IMR-90 (cell line): ENCODE measurements at regions not wholly inside any gene's neighbourhood (a gene's known extent, or its start where the extent isn't known, plus 50 kb on each side); places are given as distances from the start of the nearest gene placed in this dataset.
"Not testable (repeated sequence)": the region's sequence is repeated elsewhere in the genome, so short reads cannot be mapped to it uniquely, and the experiment has no call there.

Experiments used
- ATAC-seq: fragments of 200-7000 bp; cut with Tn5 transposase; 2 replicates; pipeline ENCODE4 v1.9.1; 2020; ENCODE audit warnings: low read depth, mild to moderate bottlenecking, moderate library complexity
- BruUV-seq: library from RNA; stranded (reverse); fragments of 400-500 nt; replicated peaks from 2 replicates; lab custom pipeline; 2021; lab: Mats Ljungman, UMichigan
- CTCF ChIA-PET: fragments of 300-600 bp; formaldehyde crosslinking; extraction: SDS; loops from one replicate; lab custom pipeline; 2021; ENCODE audit warnings: antibody characterized with exemption; lab: Yijun Ruan, JAX
- POLR2A ChIA-PET: fragments of 300-600 bp; sonication (Branson Sonifier 250); formaldehyde crosslinking; loops from one replicate; lab custom pipeline; 2022; ENCODE audit warnings: antibody characterized with exemption; ENCODE audit not compliant: unreplicated experiment; lab: Charles Lee
- DNase-seq: peaks from one replicate; pipeline ENCODE4 v3.0.0; 2013
- H2AFZ ChIP-seq: replicated peaks from 2 replicates; pipeline ENCODE3; 2013; ENCODE audit warnings: low read length, mild to moderate bottlenecking; ENCODE audit not compliant: poor library complexity
- H2AK5ac ChIP-seq: 2 replicates; pipeline ENCODE4 v1.6.1; 2013; ENCODE audit warnings: low read depth, low read length, inconsistent platforms
- H2AK9ac ChIP-seq: replicated peaks from 2 replicates; pipeline ENCODE3; 2013; ENCODE audit warnings: mild to moderate bottlenecking, low read depth, low read length, moderate library complexity; ENCODE audit not compliant: poor library complexity
- H2BK120ac ChIP-seq: 2 replicates; pipeline ENCODE4 v1.6.1; 2013; ENCODE audit warnings: low read depth, low read length, inconsistent platforms
- H2BK15ac ChIP-seq: 3 replicates; pipeline ENCODE4 v1.6.1; 2013; ENCODE audit warnings: low read depth, low read length, inconsistent platforms
- H2BK20ac ChIP-seq: 2 replicates; pipeline ENCODE4 v1.6.1; 2013; ENCODE audit warnings: low read depth, mild to moderate bottlenecking, inconsistent platforms, low read length, moderate library complexity
- H2BK5ac ChIP-seq: 2 replicates; pipeline ENCODE4 v1.6.1; 2013; ENCODE audit warnings: mild to moderate bottlenecking, low read depth, low read length, inconsistent platforms; ENCODE audit not compliant: poor library complexity, severe bottlenecking
- H3K14ac ChIP-seq: replicated peaks from 2 replicates; pipeline ENCODE4 v1.6.1; 2013; ENCODE audit warnings: low read depth, low read length, inconsistent platforms
- H3K18ac ChIP-seq: 2 replicates; pipeline ENCODE4 v1.6.1; 2013; ENCODE audit warnings: low read depth, low read length, control low read depth
- H3K23ac ChIP-seq: 2 replicates; pipeline ENCODE4 v1.6.1; 2013; ENCODE audit warnings: low read depth, low read length, inconsistent platforms
- H3K27ac ChIP-seq: 2 replicates; pipeline ENCODE4 v1.5.1; 2013; ENCODE audit warnings: mild to moderate bottlenecking, control low read depth, low read length; ENCODE audit not compliant: insufficient read depth
- H3K27me3 ChIP-seq: 2 replicates; pipeline ENCODE4 v1.6.1; 2013; ENCODE audit warnings: low read length; ENCODE audit not compliant: control insufficient read depth, insufficient read depth
- H3K36me3 ChIP-seq: 2 replicates; pipeline ENCODE4 v1.6.1; 2013; ENCODE audit warnings: low read length, mixed read lengths; ENCODE audit not compliant: control insufficient read depth, insufficient read depth
- H3K4ac ChIP-seq: 2 replicates; pipeline ENCODE4 v1.6.1; 2013; ENCODE audit warnings: low read depth, low read length, inconsistent platforms
- H3K4me1 ChIP-seq: 2 replicates; pipeline ENCODE4 v1.6.1; 2013; ENCODE audit warnings: low read length, mixed read lengths; ENCODE audit not compliant: control insufficient read depth, insufficient read depth
- H3K4me2 ChIP-seq: 2 replicates; pipeline ENCODE4 v1.6.1; 2013; ENCODE audit warnings: low read depth, mild to moderate bottlenecking, control low read depth, low read length, moderate library complexity
- H3K4me3 ChIP-seq: 2 replicates; pipeline ENCODE4 v1.5.1; 2013; ENCODE audit warnings: low read depth, mild to moderate bottlenecking, control low read depth, low read length, moderate library complexity; ENCODE audit not compliant: insufficient read depth
- H3K56ac ChIP-seq: 2 replicates; pipeline ENCODE4 v1.6.1; 2013; ENCODE audit warnings: low read length, inconsistent platforms; ENCODE audit not compliant: insufficient read depth; ENCODE audit errors: extremely low read depth
- H3K79me1 ChIP-seq, 2 experiments: 2 replicates each; pipeline ENCODE4 v1.6.1; 2013; ENCODE audit warnings: low read length in 2 of 2, inconsistent platforms in 1 of 2, low read depth in 1 of 2
- H3K9ac ChIP-seq: 2 replicates; pipeline ENCODE4 v1.6.1; 2013; ENCODE audit warnings: low read depth, low read length, control low read depth
- H3K9me1 ChIP-seq: 2 replicates; pipeline ENCODE4 v1.6.1; 2013; ENCODE audit warnings: low read length, inconsistent platforms; ENCODE audit not compliant: insufficient read depth
- H3K9me3 ChIP-seq: 2 replicates; pipeline ENCODE4 v1.6.1; 2013; ENCODE audit warnings: low read length; ENCODE audit not compliant: control insufficient read depth, insufficient read depth
- H4K20me1 ChIP-seq: 2 replicates; pipeline ENCODE4 v1.6.1; 2013; ENCODE audit warnings: low read length, inconsistent platforms; ENCODE audit not compliant: insufficient read depth
- H4K5ac ChIP-seq: 2 replicates; pipeline ENCODE4 v1.6.1; 2013; ENCODE audit warnings: mild to moderate bottlenecking, low read depth, low read length, control low read depth
- H4K8ac ChIP-seq, 2 experiments: 2 replicates each; pipeline ENCODE4 v1.6.1; 2013; ENCODE audit warnings: low read depth in 2 of 2, low read length in 2 of 2, control low read depth in 1 of 2, inconsistent platforms in 1 of 2
- H4K91ac ChIP-seq: 2 replicates; pipeline ENCODE4 v1.6.1; 2013; ENCODE audit warnings: low read depth, low read length, inconsistent platforms; ENCODE audit not compliant: insufficient read depth
- WGBS, 2 experiments: methylation state at CpG; one replicate each; pipeline versions ENCODE4 v1.1.5 to v1.1.7; 2013; ENCODE audit warnings: missing lambda C conversion rate in 2 of 2; ENCODE audit not compliant: insufficient read length in 1 of 2; ENCODE audit errors: extremely low coverage in 2 of 2; 5-methylcytosine and 5-hydroxymethylcytosine counted together
- dilution Hi-C: fragments of 300-500 bp; cut with HindIII; formaldehyde crosslinking; loops from one replicate; pipeline ENCODE4 v1.14.3; 2018; ENCODE audit warnings: low sequenced_read_pairs; ENCODE audit not compliant: unreplicated experiment
- in situ Hi-C: fragments of 300-500 bp; cut with MboI; formaldehyde crosslinking; loops from 3 replicates; pipeline ENCODE4 v1.14.3; 2019; ENCODE audit warnings: low sequenced_read_pairs, inconsistent platforms, mixed read lengths
- intact Hi-C: fragments of 100-400 bp; cut with micrococcal nuclease; formaldehyde crosslinking; loops from 2 replicates; pipeline ENCODE4 v1.10.0; 2022

GRCh38 chr5:100013305-100013704 lies 521.9 kb upstream of the FAM174A start:
- H4K91ac ChIP-seq, H3K79me1 ChIP-seq, intact Hi-C loops, H3K4me1 ChIP-seq, H2BK15ac ChIP-seq, H3K56ac ChIP-seq, H3K27me3 ChIP-seq, H3K4me2 ChIP-seq, DNase-seq, H3K14ac ChIP-seq, H4K5ac ChIP-seq, dilution Hi-C loops, H3K9ac ChIP-seq, H4K20me1 ChIP-seq, H4K8ac ChIP-seq, H2BK20ac ChIP-seq, in situ Hi-C loops, H3K4ac ChIP-seq, H3K36me3 ChIP-seq, POLR2A ChIA-PET, H2AFZ ChIP-seq, BruUV-seq, H2AK5ac ChIP-seq, H2BK5ac ChIP-seq, CTCF ChIA-PET, H3K18ac ChIP-seq, H3K9me1 ChIP-seq, H3K9me3 ChIP-seq, H3K27ac ChIP-seq, H3K4me3 ChIP-seq, H2AK9ac ChIP-seq, H2BK120ac ChIP-seq, H3K23ac ChIP-seq, ATAC-seq: not testable (repeated sequence)
- WGBS, 2 experiments, result no CpG with 5 or more reads among the region's 4 CpGs

- H3K27me3 ChIP-seq, H4K5ac ChIP-seq, H3K79me1 ChIP-seq, H2BK15ac ChIP-seq, H3K9me3 ChIP-seq, H2BK20ac ChIP-seq, H3K18ac ChIP-seq, H3K9ac ChIP-seq, H3K23ac ChIP-seq, H4K20me1 ChIP-seq, H3K9me1 ChIP-seq, CTCF ChIA-PET, in situ Hi-C loops, POLR2A ChIA-PET, H2AK9ac ChIP-seq, H3K27ac ChIP-seq, H4K91ac ChIP-seq, H3K14ac ChIP-seq, H3K4me3 ChIP-seq, intact Hi-C loops, BruUV-seq, ATAC-seq, H3K4me2 ChIP-seq, H4K8ac ChIP-seq, H2AFZ ChIP-seq, H3K36me3 ChIP-seq, H3K4me1 ChIP-seq, H2BK120ac ChIP-seq, H2AK5ac ChIP-seq, H2BK5ac ChIP-seq, dilution Hi-C loops, H3K56ac ChIP-seq, DNase-seq, H3K4ac ChIP-seq: not testable (repeated sequence)
- 84% methylated on average over 3 of the region's 10 CpGs; no CpG with 5 or more reads in 1 of the 2 experiments for WGBS, 2 experiments
These were observed 524.0 kb upstream of the FAM174A start for GRCh38 chr5:100011160-100011559.
